Ureter (tissue), 1 donor: ENCODE measurements at regions not wholly inside any gene's neighbourhood (a gene's known extent, or its start where the extent isn't known, plus 50 kb on each side); places are given as distances from the start of the nearest gene placed in this dataset.
"Not testable (repeated sequence)": the region's sequence is repeated elsewhere in the genome, so short reads cannot be mapped to it uniquely, and the experiment has no call there.

Experiments used
- DNase-seq: peaks from one replicate; pipeline ENCODE4 v3.0.0-alpha.2; 2020; ENCODE audit warnings: low spot score
- donor health status: DM: yes; HTN: yes; CAD: no.

DNA sequence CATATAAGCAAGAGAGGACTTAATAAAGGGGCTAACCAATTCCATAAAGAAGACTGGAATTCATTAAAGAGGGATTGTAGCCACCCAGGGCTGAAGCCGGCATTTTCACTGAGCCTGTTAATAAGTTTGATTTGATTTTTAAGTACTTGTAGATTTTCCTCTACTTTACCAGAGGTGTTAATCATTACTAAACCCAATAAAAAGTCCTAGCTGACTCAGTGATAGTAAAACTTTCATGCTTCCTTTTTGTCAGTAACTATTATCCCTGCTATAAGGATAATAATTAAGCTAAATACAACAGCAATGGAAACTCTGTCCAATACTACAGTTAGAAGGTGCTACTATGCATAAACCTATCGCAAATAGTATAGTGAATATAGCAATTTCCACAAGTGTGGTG lies 260.2 kb downstream of the CEMIP2 start:
- DNase-seq, result not testable (repeated sequence)

DNA sequence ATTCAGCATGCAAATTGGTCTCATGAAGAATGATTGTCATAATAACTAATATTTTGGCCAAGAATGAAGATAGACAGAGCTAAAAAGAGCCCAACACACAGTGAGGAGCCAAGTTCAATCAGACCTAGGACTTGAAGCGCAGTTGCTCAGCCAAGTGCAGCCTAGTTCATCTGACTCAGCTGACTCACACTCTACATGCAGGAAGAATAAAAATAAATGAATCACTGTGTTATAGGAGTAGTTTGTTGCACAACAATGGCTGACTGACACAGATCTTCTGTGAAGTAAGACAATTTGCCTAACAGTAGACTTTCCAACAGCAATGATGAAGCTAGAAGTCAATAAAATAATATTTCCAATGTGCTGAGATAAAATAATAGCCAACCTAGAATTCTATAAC lies 261.5 kb downstream of the CEMIP2 start:
- no peak for DNase-seq

DNA sequence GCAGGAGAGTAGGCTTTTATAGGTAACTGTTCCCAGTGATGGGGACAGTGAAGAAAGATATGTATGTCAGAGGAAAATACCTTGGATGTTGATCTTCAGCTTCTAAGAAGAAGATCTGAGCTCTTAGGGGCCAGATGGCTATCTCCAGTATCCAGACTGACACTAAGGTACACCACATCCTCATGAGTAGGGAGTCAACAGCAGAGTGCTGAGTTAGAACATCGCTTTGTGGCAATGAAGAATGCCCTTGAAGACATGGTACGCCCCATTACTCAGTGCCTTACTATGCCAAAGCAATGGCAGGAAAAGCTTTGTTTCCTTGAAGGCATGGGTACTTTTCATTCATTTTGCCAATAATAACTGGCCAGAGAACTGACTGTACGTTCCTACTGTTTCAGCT lies 263.7 kb downstream of the CEMIP2 start:
- no peak for DNase-seq

DNA sequence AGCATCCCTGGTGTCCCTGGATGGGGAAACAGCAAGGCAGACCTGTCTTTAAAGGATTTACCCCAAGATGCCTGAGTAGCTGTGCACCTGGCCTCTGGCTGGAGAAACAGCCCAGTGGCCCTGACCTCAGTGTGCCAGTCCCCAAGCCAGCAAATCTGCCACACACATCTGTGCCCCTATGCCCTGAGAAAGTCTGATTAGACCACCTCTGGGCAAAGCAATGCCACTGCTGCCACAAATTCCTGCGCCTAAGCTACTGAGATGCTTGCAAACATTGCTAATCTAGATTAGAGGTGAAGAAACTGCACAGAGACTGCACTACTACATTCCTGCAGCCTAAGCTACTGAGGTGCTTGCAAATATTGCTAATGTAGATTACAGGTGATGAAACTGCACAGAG lies 269.6 kb downstream of the CEMIP2 start:
- DNase-seq, result no peak

DNA sequence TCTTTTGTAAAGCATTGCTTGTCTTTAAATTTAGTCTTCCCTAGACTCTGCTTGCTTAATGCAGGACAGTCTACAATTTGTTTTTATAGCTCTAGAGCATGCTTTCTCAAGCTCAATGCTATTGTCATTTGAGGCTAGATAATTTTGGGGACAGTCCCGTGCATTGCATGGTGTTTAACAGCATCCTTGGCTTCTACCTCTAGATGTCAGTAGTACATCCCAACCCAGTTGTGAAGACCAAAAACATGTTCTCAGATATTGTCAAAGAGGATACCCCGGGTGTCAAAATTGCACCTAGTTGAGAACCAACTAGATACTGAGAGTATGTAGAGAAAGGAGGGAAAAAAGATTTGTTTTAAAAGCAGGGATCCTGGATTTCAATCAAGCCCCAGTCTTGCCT lies 277.5 kb downstream of the CEMIP2 start:
- DNase-seq, result no peak

DNA sequence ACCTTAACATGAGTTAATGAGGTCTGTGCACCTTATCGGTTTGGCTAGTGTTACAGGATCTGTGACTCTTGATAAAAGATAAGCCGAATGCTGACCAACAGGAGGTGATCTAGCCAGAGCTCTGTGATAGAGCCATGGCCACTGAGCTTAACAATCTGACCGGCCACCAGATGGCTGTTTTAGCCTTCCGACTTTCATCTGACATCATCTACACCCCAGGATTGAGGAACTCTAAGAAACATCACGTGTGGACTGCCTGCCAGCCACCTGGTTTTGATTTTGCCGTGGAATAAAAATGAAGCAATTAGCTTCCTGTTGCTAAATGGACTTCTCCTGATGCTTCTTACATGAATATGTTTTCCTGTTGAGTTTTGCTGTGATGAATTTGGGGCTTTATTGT lies 281.3 kb downstream of the CEMIP2 start:
- DNase-seq, result no peak

DNA sequence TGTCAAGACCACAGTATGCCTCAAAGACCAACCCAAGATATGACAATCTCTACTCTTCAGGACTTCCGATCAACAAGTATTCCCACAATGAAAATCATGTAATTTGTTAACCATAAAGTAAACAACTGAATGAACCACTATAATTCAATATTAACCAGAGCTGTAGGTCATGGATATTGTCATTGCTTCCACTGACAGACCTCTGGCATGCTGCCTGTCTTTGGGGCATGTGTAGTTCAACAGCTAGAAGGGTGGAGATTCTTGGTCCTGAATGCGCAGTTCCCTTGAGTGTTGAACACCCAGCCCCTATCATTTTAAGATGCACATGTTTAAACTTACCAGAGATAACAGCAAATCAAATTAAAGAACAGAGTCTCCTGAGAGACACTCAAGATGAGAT lies 283.0 kb downstream of the CEMIP2 start:
- no peak for DNase-seq

DNA sequence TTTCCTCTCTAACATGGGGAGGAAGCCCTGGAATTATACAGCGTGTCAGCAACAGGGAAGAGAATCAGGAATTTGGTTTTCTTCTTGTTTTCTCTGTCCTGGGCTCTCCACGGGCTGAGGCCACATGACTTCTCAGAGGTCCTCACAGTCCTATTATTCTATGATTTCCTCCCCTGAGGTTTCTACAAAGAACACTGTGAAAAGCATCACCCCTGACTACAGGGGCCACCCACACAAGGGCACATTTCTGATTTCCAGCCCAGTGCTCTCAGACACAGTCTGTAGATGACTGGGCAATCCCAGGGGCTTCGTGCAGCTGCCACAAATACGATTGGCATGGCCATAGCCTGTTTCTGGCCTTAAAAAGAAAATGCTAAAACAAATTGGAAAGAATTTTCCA lies 284.9 kb downstream of the CEMIP2 start:
- DNase-seq, result no peak

DNA sequence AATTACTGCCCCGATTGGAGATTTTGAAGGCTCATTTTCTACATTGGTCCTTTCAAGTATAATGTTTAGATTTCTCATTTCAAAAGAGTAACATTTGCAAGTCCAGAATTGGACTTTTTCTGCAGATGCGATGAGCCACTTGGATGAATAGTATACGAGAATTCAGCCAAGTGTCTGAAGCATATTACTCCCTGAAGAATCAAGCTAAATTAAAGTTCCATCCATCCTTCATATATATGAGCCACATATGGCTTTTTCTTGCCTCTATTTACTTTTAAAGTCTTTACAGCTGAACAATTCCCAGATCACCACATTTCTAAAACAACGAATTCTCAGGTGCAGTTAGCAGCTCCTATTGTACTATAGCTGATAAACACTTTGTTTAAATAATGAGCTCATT lies 288.7 kb downstream of the CEMIP2 start:
- no peak for DNase-seq

DNA sequence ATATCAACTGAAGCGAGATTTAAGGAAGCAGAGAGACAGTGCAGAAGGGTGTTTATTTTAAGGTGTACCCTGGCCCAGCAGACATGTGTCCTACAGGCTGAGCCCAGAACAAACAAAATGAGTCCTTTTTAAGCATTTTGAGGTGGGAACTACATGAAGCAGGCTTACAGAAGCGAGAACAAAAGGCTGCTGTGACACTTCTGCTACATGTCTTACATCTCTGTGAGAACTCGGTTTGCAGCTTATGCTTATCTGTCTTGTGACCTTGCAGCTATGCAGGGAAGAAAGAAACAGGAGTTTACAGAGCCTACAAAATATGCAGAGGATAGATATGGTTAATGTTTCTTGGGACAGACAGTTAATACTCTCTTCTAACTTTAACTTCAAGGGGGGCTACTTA lies 295.9 kb downstream of the CEMIP2 start:
- DNase-seq, result no peak

DNA sequence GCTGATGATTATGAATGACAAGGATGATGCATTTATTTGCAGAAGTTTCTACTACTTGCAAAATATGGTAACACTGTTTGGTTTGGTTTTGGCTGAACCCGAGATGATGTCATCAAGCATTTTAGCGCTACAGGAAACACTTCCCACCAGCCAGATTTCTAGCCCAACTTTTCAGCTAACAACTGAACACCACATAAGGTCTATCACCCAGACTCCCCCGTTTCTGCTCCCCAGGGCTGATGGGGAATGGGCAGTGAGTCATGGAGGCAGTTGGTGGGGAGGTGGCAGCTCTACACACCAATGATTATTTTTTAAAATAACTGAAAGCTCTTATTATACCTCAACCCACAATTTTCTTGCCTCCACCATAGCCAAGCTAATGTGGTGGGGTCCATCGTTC lies 302.9 kb downstream of the CEMIP2 start:
- DNase-seq, result no peak

DNA sequence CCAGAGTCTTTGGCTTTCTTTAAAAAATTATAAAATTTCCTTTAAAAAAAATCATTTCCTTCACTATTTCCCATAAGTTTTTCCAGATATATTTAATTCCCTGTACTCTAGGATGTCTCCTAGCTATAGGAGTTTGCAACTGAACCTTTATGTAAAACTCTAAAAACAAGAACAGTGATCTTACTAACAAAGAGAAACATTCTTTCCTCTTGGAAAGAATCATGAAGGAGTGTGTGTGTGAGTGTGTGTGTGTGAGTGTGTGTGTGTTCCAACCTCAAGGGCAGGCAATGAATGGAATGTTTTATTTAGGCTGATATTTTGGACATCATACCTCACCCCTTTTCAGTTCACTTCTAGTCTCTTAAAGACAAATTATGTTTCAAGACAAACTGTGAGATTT lies 309.2 kb downstream of the CEMIP2 start:
- DNase-seq, result no peak

DNA sequence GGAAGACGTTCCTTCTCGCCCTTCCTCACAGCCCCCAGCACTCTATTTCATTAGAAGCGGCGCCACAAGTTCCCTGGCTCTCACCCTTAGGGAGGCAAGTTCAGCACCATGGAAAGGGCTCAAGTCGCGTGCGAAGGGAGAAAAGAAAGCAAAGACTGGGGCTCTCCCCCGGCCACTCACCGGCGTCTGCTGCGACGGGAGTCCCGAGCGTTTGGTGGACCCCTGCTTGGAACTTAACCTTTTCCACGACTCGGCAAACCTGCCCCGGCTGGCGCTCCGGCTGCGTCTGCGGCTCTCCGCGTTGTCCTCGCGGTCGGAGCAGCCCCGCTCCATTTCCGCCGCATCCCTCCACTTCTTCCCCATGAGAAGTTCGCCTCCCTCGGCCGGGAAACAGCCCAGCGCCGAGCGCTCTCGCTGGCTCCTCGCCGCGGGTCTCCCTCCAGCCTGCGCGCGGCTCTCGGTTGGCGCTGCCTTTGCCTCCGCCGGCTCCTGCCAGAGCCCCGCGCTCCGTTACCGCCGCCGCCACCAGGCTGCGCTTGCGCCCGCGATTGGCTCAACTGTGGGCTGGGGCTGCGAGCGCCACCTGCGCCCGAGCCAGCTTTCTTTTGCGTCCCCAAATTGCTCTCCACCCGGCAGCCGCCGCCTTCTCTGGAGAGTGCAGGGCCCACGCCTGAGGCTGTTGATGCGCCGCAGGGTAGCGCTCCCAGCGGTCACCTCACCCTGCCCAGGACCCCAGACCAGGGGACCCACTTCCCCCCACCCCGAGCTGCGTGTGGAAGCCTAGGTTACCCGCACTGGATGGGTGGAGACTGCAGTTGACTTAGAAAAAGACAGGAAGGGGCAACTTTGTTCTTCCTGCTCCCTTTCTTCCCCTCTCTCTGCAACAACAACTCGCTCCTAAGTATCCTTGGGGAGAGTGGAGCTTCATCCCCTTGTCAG lies 321.6 kb downstream of the CEMIP2 start:
- peak; percentile 44 for DNase-seq

DNA sequence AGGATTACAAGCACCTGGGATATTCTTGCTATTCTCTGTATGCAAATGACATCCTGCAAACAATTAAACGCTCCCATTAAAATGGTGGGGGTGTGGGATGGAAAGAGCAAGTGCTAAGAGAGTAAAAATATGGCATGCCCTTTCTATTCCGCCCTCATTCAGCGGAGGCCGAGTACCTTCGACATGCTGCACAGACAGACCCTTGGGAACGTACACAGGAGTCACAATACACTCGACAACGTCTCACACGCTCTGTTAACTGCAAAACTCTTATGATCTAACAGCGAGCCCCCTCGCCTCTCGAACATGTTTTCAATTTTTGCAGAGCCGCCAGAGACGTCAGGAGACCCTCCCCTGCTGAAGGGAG lies 322.2 kb downstream of the CEMIP2 start:
- DNase-seq, result no peak

DNA sequence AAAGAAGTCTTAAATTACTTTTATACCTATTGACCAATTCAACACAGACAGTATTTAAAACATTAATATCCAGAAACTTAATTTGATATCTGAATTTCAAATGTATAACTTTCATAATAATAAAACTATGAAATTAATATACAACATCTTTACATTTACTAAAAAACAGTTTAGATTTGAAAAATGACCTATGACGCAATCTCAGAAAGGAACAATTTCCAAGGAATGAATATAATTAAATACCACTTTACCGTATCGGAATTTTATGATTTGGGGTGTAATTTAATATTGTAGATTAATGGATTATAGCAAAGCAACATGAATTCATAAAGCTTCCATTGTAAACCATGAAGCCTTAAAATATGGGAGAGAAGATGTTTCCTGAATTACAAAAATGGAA lies 321.5 kb upstream of the TRPM3 start:
- no peak for DNase-seq

DNA sequence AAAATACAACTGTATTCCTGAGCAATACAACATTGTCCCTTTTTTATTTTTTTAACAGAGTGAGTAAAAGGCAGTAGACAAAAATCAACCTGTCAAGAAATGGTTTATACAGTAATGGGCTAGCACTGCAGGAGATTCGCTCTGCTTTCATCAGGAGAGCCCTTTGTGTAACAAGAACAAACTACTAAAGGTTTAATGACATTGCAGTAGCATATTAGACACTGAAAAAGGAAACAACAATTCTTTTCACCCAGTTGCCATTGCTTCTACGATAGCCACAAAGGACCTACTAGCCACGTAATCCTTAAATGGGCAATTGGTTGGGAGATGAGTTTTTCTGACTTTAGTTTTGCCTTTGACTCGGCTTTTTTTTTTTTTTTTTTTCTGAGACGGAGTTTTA lies 319.8 kb upstream of the TRPM3 start:
- DNase-seq, result no peak

DNA sequence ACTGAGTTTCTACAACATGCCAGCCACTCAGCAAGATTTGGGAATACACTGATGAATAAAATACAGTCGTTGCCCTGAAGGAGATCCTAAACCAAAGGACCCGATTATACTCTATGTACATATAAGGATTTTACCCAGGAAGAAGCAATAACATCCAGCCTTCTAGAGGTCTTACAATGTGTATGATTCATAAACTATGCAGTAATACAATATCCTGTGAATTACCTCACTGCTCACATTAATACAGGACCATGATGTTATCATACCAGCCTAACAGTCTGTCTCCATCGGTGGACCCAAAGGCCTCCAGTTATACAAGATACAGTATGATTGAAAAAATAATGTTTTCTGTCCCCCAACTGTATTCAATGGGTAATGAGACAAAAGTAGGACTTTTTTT lies 310.5 kb upstream of the TRPM3 start:
- no peak for DNase-seq

DNA sequence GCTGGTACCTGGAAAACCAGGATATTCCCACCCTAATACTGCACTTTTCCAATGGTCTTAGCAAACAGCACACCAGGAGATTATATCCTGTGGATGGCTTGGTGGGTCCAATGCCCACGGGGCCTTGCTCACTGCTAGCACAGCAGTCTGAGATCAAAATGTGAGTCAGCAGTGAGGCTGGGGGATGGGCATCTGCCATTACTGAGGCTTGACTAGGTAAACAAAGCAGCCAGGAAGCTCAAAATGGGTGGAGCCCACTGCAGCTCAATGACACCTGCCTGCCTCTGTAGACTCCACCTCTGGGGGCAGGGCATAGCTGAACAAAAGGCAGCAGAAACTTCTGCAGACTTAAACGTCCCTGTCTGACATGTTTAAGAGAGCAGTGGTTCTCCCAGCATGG lies 285.9 kb upstream of the TRPM3 start:
- DNase-seq, result not testable (repeated sequence)

DNA sequence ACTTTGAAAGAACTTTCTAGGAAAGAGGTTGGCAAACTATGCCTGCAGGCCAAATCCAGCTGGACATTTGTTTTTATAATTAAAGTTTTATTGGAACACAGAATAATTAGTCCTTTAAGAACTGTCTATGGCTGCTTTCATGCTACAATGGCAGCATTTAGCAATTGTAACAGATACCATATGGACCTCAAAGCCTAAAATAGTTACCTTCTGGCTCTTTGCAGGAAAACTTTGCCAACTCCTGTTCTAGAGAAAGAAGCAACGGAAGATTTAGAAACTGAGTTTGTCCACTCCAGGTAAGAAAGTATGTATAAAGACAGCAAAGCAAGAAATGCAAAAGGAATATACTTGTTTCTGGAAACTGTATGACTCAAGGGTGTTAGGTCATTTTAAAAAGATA lies 281.7 kb upstream of the TRPM3 start:
- DNase-seq, result no peak

DNA sequence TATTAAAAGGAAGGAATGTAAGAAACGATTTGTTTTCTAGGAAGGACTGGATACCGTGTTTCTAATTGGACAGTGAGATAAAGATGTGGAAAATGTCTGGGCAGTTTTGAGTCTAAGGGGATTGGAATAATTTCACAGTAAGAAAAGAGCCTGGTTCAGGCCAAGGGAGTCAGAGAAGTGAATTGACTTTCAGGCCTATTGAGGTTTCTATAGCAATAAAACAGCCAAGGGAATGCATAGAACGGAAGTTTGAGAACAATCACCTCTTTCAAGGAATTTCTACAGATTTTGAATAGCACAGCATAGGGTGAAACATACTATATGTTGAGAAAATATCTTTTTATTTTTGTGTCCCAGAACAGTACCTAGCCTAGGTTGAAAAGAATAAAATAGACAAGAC lies 271.6 kb upstream of the TRPM3 start:
- no peak for DNase-seq

DNA sequence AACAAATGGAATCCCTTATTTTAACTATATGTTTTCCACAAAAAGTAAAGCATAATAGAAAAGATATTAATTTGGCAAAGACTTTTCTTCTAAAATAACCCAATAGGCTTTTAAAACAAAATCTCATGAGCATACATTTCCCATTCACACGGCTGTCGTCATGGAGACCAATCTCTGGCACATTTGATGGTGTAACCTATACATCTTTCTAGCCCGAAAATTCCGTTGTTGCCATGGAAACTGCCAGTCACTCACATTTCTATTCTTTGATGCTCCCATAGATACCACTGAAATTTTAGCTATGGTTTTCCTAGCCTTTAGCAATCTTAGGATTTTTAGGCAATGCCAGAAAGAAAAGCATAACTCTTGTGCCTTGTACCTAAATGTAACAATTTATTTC lies 262.9 kb upstream of the TRPM3 start:
- no peak for DNase-seq

DNA sequence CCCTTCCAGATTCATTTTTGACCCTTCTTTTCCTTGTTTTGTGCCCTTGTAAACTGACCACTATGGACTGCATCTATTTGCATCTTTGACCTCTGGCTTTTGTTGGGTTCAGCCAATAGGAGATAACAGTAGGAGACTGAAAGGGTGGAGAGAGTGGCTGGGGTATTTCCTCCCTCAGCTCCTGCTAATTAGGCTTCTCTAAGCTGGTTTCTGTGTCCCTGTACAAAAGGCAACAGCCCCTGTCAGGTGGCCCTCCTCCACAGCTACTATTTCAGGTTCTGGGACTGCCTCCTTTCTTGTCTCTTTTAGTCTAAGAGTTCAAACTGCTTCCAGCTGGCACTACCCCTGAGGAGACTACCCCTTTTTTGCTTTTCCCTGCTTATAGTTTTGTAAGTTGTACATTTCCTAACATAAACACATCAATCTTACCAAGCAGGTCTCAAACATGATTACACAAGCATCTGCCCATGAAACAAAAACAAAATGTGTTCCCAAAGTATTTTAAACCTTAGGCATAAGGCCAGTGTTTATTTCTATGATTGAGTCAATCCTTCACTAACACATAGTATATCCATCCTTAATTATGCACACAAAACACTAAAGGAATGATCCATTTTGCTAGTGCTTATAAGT lies 262.0 kb upstream of the TRPM3 start:
- no peak for DNase-seq

DNA sequence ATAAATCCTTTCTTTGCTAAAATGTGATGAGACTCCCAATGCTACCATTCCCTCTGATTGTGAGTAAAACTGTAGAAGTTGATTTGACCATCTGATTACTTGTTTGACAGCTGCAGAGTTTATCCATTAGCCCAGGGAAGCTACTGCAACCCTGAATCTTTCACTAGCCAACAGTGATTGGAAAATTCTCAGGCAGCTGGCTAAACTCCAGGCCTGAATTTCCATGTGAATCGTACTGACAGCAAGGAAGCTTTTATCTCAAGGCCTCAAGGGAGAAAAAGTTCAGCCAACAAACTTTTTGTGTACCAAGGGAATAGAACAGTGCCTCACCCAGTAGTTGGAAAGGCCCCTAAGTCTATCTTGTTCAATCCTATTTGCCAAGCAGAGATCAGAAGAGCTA lies 246.7 kb upstream of the TRPM3 start:
- DNase-seq, result no peak
